ENCODE measurements at regions not wholly inside any gene's neighbourhood (a gene's known extent, or its start where the extent isn't known, plus 50 kb on each side); places are given as distances from the start of the nearest gene placed in this dataset.

DNA sequence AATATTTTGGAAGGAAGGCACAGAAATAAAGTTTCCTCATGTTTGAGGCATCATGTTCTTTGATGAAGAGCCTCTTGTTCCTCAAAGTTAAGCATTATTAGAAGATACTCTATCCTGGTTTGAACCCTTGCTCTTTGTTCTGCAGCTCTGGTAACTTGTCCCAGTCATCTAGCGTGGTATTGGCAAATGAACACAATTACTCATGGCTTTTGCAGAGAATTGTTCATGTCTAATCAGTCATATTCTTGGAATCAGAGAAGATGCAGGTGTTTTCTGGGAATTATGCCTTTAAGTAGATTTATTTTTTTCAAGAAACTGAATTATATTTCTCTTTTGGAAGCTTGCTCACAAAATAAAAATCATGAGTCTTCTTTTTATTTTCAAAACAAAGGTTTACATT lies 52.9 kb upstream of the HPGDS start:
- DNase-seq: no peak

DNA sequence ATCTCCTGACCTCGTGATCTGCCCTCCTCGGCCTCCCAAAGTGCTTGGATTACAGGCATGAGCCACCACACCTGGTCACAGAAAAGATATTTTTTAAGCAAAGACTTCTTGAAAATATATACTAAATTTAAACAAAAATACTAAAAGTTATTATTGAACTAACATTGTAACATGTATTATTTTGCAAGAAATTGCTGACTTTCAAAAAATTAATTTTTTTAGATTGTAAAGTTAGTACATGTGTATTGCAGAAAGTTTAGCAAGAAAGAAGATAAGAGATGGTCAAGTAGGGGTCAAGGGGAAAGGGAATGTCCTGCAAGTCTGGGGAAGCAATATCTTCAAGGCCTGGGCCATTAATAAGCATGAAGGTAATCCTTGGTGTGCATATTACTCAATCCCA lies 54.3 kb upstream of the HPGDS start:
- DNase-seq: no peak

DNA sequence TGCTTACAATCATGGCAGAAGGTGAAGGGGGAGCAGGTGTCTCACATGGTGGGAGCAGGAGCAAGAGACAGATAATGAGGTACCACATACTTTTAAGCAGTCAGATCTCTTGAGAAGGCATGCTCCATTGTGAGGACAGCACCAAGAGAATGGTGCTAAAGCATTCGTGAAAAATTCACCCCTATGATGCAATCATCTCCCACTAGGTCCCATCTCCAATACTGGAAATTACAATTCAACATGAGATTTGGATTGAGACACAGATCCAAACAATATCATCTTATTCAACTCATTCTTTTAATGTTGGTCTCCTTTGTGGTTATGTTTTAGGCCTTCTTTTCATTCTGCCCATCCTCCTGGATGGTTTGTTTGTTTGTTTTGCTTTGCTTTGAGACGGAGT lies 54.1 kb upstream of the PDLIM5 start:
- no peak for DNase-seq

DNA sequence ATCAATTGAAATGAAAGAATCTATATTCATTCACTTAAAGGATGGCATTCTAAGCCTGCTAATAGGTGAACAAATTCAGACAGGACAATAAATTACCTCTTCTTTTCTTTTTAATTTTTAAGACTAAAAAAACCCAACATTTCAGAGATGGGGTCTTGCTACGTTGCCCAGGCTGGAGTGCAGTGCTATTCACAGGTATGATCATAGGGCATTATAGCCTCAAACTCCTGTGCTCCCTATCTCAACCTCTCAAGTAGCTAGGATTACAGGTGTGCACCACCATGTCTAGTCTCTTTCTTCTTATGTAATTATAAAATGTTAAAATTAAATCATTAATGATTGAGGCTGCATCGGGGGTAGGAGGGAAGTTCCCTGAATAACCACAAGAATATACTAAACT lies 52.5 kb upstream of the PDLIM5 start:
- DNase-seq: no peak

DNA sequence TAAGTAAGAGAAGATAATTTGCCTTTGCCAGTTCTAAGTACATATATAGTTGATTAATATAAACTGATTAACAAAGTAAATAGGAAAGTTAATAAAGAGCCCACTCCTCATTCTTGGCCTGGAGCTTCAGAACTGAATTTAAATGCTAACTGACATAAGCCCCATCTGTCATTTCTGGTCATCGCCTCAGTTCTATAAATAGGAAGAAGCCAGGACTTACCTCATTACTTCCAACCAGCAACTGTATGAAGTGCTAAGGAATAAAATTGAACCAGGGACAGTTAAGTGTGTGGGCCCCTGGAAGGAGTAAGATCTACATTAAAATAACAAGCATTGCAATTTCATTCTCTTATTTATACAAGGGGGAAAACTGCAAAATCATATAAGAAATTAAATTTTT lies 52.0 kb upstream of the PDLIM5 start:
- peak; percentile 42 for DNase-seq

DNA sequence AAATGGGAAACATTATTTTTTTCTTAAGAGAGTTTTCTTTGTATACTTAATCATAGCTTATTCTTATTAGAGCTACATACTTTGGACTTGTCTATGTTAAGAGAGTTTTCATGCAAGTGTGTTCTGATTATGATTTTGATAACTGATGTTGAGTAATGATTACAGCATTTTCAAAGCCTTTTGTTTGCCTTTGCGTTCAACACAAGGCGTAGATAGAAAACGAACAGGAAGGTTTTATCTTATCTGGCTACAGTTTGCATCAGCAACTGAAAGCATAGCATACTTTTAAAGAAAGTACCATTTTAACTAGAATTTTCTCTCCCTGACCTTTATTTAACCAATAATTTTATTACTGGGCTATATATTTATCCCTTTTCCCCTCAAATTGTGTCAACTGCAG lies 51.6 kb upstream of the PDLIM5 start:
- DNase-seq: peak; percentile 70

All from hematopoietic multipotent progenitor cell treated with erythropoietin and hydrocortisone succinate and interleukin-3 and kit ligand, for 4 days (in vitro differentiated cells).